H9 (cell line): ENCODE measurements at regions not wholly inside any gene's neighbourhood (a gene's known extent, or its start where the extent isn't known, plus 50 kb on each side); places are given as distances from the start of the nearest gene placed in this dataset.
A peak's percentile ranks its signal among the peaks of the same experiment; 100 is the strongest.

Experiments
- DNase-seq: peaks from one replicate; pipeline ENCODE4 v3.0.0-alpha.2; 2017
- H2AFZ ChIP-seq: one replicate; pipeline ENCODE4 v1.6.1; 2013; ENCODE audit warnings: mild to moderate bottlenecking, low read length, control low read depth, moderate library complexity
- H2AK5ac ChIP-seq: 2 replicates; pipeline ENCODE4 v1.6.1; 2013; ENCODE audit warnings: low read length, control low read depth, mixed read lengths; ENCODE audit not compliant: insufficient read length
- H2BK120ac ChIP-seq: one replicate; pipeline ENCODE4 v1.6.1; 2013; ENCODE audit warnings: low read depth, mild to moderate bottlenecking, low read length, control low read depth, inconsistent platforms; ENCODE audit not compliant: poor library complexity, severe bottlenecking
- H2BK12ac ChIP-seq: 2 replicates; pipeline ENCODE4 v1.6.1; 2013; ENCODE audit warnings: low read length, control low read depth, mixed read lengths, low read depth; ENCODE audit not compliant: insufficient read length
- H2BK15ac ChIP-seq: 2 replicates; pipeline ENCODE4 v1.6.1; 2013; ENCODE audit warnings: low read depth, low read length, control low read depth
- H2BK20ac ChIP-seq: one replicate; pipeline ENCODE4 v1.6.1; 2013; ENCODE audit warnings: low read depth, mild to moderate bottlenecking, low read length, control low read depth, inconsistent platforms; ENCODE audit not compliant: poor library complexity, severe bottlenecking
- H2BK5ac ChIP-seq: 2 replicates; pipeline ENCODE4 v1.6.1; 2013; ENCODE audit warnings: low read length, control low read depth, mixed read lengths; ENCODE audit not compliant: insufficient read length
- H3K14ac ChIP-seq: 2 replicates; pipeline ENCODE4 v1.6.1; 2013; ENCODE audit warnings: low read length, control low read depth; ENCODE audit not compliant: insufficient read depth
- H3K18ac ChIP-seq: 2 replicates; pipeline ENCODE4 v1.6.1; 2013; ENCODE audit warnings: low read depth, mild to moderate bottlenecking, mixed read lengths, low read length, control low read depth; ENCODE audit not compliant: insufficient read length
- H3K23ac ChIP-seq: 2 replicates; pipeline ENCODE4 v1.6.1; 2013; ENCODE audit warnings: low read length, control low read depth, mixed read lengths, low read depth; ENCODE audit not compliant: insufficient read length
- H3K23me2 ChIP-seq: 2 replicates; pipeline ENCODE4 v1.6.1; 2013; ENCODE audit warnings: low read depth, mild to moderate bottlenecking, mixed read lengths, low read length, control low read depth; ENCODE audit not compliant: insufficient read length, poor library complexity, severe bottlenecking
- H3K27ac ChIP-seq: 2 replicates; pipeline ENCODE4 v1.5.1; 2013; ENCODE audit warnings: low read length, control low read depth, mixed read lengths, low read depth; ENCODE audit not compliant: insufficient read length
- H3K27me3 ChIP-seq: 2 replicates; pipeline ENCODE4 v1.6.1; 2013; ENCODE audit warnings: low read length, control low read depth, inconsistent platforms; ENCODE audit not compliant: insufficient read depth
- H3K4ac ChIP-seq: 2 replicates; pipeline ENCODE4 v1.6.1; 2013; ENCODE audit warnings: low read depth, mild to moderate bottlenecking, control low read depth, inconsistent platforms, low read length, moderate library complexity
- H3K4me1 ChIP-seq: 2 replicates; pipeline ENCODE4 v1.6.1; 2013; ENCODE audit warnings: low read length, control low read depth, inconsistent platforms; ENCODE audit not compliant: insufficient read depth
- H3K4me2 ChIP-seq: 2 replicates; pipeline ENCODE4 v1.6.1; 2013; ENCODE audit warnings: low read length, control low read depth, mixed read lengths; ENCODE audit not compliant: insufficient read length, insufficient read depth
- H3K56ac ChIP-seq: 2 replicates; pipeline ENCODE4 v1.6.1; 2013; ENCODE audit warnings: low read depth, mild to moderate bottlenecking, mixed read lengths, low read length, control low read depth; ENCODE audit not compliant: insufficient read length
- H3K79me1 ChIP-seq: 2 replicates; pipeline ENCODE4 v1.6.1; 2013; ENCODE audit warnings: low read depth, mild to moderate bottlenecking, moderate library complexity, low read length, control low read depth, inconsistent platforms; ENCODE audit not compliant: insufficient read depth, poor library complexity, severe bottlenecking
- H3K79me2 ChIP-seq: 2 replicates; pipeline ENCODE4 v1.6.1; 2013; ENCODE audit warnings: low read length, control low read depth, inconsistent platforms; ENCODE audit not compliant: insufficient read depth
- H3K9ac ChIP-seq: 2 replicates; pipeline ENCODE4 v1.6.1; 2013; ENCODE audit warnings: low read length, control low read depth, mixed read lengths; ENCODE audit not compliant: insufficient read length; ENCODE audit errors: extremely low read depth
- H3K9me3 ChIP-seq: one replicate; pipeline ENCODE4 v1.6.1; 2013; ENCODE audit warnings: low read depth, low read length, inconsistent platforms; ENCODE audit not compliant: control insufficient read depth
- H3T11ph ChIP-seq: one replicate; pipeline ENCODE4 v1.6.1; 2013; ENCODE audit warnings: mild to moderate bottlenecking, low read length, control low read depth, inconsistent platforms
- H4K20me1 ChIP-seq: one replicate; pipeline ENCODE4 v1.6.1; 2013; ENCODE audit not compliant: control insufficient read depth, insufficient read length, insufficient read depth
- H4K5ac ChIP-seq: 2 replicates; pipeline ENCODE4 v1.6.1; 2013; ENCODE audit warnings: low read depth, mild to moderate bottlenecking, mixed read lengths, low read length, control low read depth; ENCODE audit not compliant: insufficient read length
- H4K8ac ChIP-seq: replicated peaks from 2 replicates; pipeline ENCODE4 v1.6.1; 2013; ENCODE audit warnings: low read length, control low read depth, mixed read lengths, low read depth; ENCODE audit not compliant: insufficient read length
- H4K91ac ChIP-seq: 2 replicates; pipeline ENCODE4 v1.6.1; 2013; ENCODE audit warnings: low read depth, mild to moderate bottlenecking, moderate library complexity, mixed read lengths, low read length, control low read depth; ENCODE audit not compliant: insufficient read length
- H3K27ac Mint-ChIP-seq, 3 experiments: 2 replicates in 2 of 3; 3 replicates in 1 of 3; pipeline ENCODE4 v1.8.0; 2020 to 2021; ENCODE audit warnings: mixed read lengths in 3 of 3, mild to moderate bottlenecking in 1 of 3, moderate library complexity in 1 of 3
- H3K27me3 Mint-ChIP-seq: 2 replicates; pipeline ENCODE4 v1.8.0; 2021; ENCODE audit warnings: low read depth, mild to moderate bottlenecking, moderate library complexity, mixed read lengths
- H3K36me3 Mint-ChIP-seq, 3 experiments: 2 replicates in 2 of 3; 3 replicates in 1 of 3; pipeline ENCODE4 v1.8.0; 2020 to 2021; ENCODE audit warnings: low read depth in 3 of 3, mixed read lengths in 3 of 3; ENCODE audit not compliant: insufficient read depth in 1 of 3
- H3K4me1 Mint-ChIP-seq, 2 experiments: 2 replicates each; pipeline ENCODE4 v1.8.0; 2020; ENCODE audit warnings: mixed read lengths in 2 of 2
- H3K4me3 Mint-ChIP-seq, 2 experiments: 2 replicates in 1 of 2; 3 replicates in 1 of 2; pipeline ENCODE4 v1.8.0; 2020 to 2021; ENCODE audit warnings: mild to moderate bottlenecking in 2 of 2, mixed read lengths in 2 of 2, moderate library complexity in 1 of 2
- H3K9me3 Mint-ChIP-seq, 2 experiments: 2 replicates in 1 of 2; 3 replicates in 1 of 2; pipeline ENCODE4 v1.8.0; 2020; ENCODE audit warnings: mild to moderate bottlenecking in 2 of 2, mixed read lengths in 2 of 2, moderate library complexity in 1 of 2
- CTCF ChIP-seq: fragments of 200-600 bp; sonication (generic); conservative IDR thresholded peaks from 3 replicates; pipeline ENCODE4 v1.8.0; 2021; ENCODE audit warnings: antibody characterized with exemption, mild to moderate bottlenecking
- WGBS: extraction: QIAGEN DNeasy Blood & Tissue Kit; methylation state at CpG from one replicate; pipeline ENCODE4 v1.1.7; 2013; ENCODE audit warnings: missing lambda C conversion rate, low lambda C conversion rate, mixed read lengths; ENCODE audit not compliant: insufficient read length; ENCODE audit errors: extremely low coverage; 5-methylcytosine and 5-hydroxymethylcytosine counted together

GRCh38 chr2:236354056-236354940, 90.1 kb upstream of the ASB18 start:
- DNase-seq: peak; percentile 17
- no peak overlapping the region for H3K27ac ChIP-seq
- no peak overlapping the region for H2AFZ ChIP-seq
- H3K27ac Mint-ChIP-seq: peak overlapping the region in 2 of 3 experiments; percentile 15 to 91; a peak in 2 of 7 replicates
- H3K79me1 ChIP-seq: no peaks in the 10 kb centered on the region
- H2BK5ac ChIP-seq: no peak overlapping the region
- H3K4me2 ChIP-seq: no peak overlapping the region
- no peak overlapping the region for H3K14ac ChIP-seq
- H2AK5ac ChIP-seq: no peak overlapping the region
- H3K4me3 Mint-ChIP-seq: no peak overlapping the region
- H3K4me1 Mint-ChIP-seq: peaks cover 6% of the 10 kb centered on the region in 2 experiments
- H4K20me1 ChIP-seq: no peaks in the 10 kb centered on the region
- no peaks in the 10 kb centered on the region for H3K4me1 ChIP-seq
- no peaks in the 10 kb centered on the region for H3K9me3 Mint-ChIP-seq
- H4K91ac ChIP-seq: no peak overlapping the region
- H2BK120ac ChIP-seq: no peak overlapping the region
- no peak overlapping the region for H3K56ac ChIP-seq
- H3K23me2 ChIP-seq: no peaks in the 10 kb centered on the region
- H2BK20ac ChIP-seq: no peak overlapping the region
- no peak overlapping the region for H3K4ac ChIP-seq
- no peak overlapping the region for H3K18ac ChIP-seq
- H3K23ac ChIP-seq: peak overlapping the region; percentile 19
- H2BK12ac ChIP-seq: no peak overlapping the region
- no peak overlapping the region for H4K8ac ChIP-seq
- no peaks in the 10 kb centered on the region for H3K27me3 ChIP-seq
- H3K36me3 Mint-ChIP-seq: no peaks in the 10 kb centered on the region
- H4K5ac ChIP-seq: no peak overlapping the region
- no peak overlapping the region for H3K9ac ChIP-seq
- H2BK15ac ChIP-seq: no peak overlapping the region
- no peaks in the 10 kb centered on the region for H3K9me3 ChIP-seq
- TF ChIP-seq CTCF: no peak
- no peaks in the 10 kb centered on the region for H3K79me2 ChIP-seq
- no CpG with 5 or more reads among the region's 15 CpGs for WGBS
- H3K27me3 Mint-ChIP-seq: no peaks in the 10 kb centered on the region
- no peak overlapping the region for H3T11ph ChIP-seq
